Effector CD8-positive, alpha-beta T cell (primary cell): ENCODE measurements at regions not wholly inside any gene's neighbourhood (a gene's known extent, or its start where the extent isn't known, plus 50 kb on each side); places are given as distances from the start of the nearest gene placed in this dataset.

Experiments used
- DNase-seq: peaks from one replicate; lab custom pipeline; 2025; lab: John Stamatoyannopoulos, UW

DNA sequence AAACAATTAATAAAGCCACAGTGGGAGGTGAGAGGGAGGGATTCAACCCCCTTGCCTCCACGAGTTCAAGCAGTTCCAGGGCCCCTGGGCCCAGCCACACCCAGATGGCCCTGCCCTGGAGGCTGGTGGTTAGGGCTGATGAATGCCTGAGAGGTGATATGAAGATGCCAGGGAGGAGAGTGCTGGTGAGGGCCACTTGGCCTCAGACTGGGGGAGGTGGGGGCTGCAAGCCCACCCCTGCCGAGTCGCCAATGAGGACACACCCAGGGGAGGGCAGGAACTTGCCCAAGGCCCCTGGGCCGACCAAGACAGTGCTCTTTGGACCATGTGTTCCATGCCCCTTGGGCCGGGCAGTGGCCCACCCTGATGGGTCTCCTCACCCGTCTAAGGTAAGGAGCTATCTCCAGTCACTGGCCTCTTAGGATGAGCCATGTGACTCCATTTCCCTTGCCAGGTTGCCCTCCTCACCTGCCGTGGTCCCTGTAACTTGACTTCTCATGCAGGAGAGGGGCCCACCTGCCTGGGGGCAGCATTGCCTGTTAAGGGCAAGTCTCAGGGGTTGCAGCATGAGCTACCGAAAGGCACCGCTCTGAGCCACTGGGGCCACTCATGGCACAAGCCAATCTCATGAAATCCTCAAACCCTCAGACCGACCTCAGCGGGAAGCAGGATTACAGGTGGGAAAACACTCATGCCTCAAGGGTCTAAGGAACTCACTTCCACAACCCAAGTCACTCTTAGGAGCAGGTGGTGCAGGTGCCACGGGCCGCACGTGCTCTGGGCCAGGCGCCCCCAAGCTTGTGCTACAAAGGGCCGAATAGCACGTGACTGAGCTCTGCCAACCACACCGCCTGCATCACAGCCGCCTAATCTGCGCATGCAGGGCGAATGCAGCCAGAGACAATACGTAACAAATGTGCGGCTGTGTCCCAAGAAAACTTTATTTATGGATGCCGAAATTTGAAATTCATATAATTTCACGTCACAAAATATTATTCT is 147.4 kb upstream of the MLN start:
- DNase-seq: no peak

DNA sequence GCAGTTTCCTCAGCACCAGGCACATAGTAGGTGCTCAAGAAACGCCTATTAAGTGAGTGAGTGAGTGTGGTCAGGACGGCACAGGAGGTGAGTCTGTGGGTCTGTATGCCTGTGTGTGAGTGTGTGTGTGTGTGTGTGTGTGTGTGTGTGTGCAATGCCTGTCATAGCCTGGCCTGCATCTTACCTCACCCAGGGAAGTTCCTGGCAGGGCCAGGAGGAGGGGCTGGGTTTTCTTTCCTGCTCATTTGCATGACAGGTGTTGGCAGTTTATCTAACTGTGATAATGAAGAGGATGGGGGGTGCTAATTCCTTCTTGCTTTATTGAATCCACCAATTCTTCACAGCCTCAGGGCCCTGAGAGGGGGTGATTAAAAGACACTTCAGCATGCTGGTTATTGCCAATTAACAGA is 146.7 kb upstream of the MLN start:
- DNase-seq: no peak

DNA sequence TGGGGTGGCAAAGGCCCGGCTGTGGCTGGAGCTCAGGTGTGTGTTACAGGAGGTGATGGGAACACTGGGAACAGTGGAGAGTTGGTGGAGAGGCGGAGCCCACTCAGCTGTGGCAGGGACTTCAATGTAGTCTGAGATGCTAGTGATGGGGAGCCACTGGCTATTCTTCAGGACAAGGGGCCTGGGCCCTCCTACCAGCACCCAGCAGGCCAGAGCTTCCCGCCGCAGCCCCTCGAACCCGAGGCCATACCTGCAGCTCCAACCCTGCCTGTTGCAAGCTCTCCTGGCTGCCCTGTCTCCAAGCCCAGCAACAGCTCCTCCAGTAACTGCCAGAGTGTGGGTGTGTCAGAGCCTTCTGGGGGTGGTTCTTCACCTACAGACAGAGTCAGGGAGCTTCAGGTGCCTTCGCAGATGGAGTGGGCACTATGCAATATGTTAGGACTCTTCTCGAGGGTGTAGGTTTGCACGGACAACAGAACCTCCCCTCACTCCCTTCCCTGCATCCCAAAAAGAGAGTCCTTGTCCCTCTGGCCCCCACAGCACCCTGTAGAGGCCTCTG is 146.2 kb upstream of the MLN start:
- DNase-seq: no peak

DNA sequence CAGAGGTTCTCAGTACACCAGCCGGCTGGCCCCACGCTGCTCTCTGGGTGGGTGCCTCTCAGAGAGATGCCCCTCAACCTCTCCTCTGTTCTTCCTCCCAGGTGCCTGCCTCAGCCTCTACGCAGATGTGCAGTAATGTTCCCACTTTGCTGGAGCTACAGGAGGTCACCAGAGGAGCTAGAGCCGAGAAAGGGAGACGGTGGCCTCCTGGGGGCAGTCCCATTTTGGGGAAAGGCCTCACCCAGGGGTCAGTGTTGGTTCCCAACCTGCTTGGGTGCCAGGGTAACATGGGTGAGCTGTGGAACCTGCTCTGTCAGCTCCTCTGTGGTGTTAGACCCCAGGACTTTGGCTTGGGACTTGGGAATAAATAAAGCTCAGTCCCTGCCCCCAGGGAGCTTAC is 145.3 kb upstream of the MLN start:
- DNase-seq: no peak

DNA sequence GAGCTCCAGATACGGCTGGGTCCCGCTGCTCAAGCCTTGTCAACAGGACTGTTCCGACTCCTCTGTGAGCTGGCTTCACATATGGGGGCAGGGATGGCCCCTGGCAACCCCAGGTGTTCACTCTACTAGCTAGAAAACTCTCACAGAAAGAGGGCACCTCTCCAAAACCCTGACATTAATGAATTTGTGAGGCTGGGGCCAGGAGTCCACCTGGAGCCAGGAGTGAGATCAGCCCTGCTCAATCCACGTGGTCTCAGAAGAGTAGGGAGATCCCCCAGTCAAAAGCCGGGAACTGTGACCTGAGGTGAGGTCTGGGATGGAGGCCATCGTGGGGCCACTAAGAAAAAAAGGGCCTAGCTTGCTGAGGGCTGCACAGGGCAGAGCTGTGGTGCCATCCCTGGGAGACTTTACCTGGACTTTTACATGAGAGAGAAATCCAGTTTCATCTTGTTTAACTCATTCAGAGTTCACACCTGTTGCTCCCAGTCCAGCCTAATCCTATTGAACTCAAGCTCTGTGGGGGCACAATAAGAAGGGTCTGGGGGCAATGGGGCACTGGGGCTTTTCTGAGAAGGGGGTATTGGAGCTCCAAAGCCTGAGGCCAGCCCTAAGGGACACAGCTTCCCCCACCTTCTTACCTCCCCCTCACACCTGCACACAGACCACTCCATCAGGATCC is 144.3 kb upstream of the MLN start:
- no peak for DNase-seq

DNA sequence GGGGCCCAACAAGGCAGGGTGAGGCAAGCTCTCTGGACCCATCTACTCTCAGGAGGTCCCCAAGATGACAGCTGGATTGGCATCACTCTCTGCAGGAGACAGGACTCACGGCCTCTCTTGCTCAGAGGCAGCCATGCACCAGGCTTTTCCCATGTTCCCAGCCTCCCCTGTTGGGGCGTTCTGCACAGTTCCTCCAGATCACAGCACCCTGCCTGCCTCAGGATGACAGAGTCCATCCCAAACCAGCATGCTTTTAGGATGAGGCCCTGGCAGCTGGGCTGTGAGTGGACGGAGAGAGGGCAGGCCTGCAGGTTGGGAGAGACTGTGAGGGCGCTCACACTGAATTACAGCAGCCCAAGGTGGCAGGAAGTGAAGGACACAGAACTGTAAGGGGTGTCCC is 143.2 kb upstream of the MLN start:
- no peak for DNase-seq

DNA sequence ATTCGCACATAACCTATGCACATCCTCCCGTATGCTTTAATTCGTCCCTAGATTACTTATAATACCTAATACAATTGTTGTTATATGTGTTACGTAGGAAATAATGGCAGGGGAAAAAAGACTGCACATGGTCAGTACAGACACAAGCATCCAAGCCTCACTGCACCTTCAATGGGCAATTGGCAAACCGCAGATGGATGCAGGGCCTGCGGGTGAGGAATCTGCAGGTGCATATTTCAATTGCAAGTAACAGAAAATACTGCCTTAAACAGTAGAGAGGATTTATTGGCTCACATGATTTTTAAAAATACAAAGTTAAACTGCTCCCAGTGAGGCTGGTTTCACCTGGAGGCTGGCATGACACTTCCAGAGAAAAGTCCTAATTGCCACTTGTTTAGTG is 142.1 kb upstream of the MLN start:
- no peak for DNase-seq

DNA sequence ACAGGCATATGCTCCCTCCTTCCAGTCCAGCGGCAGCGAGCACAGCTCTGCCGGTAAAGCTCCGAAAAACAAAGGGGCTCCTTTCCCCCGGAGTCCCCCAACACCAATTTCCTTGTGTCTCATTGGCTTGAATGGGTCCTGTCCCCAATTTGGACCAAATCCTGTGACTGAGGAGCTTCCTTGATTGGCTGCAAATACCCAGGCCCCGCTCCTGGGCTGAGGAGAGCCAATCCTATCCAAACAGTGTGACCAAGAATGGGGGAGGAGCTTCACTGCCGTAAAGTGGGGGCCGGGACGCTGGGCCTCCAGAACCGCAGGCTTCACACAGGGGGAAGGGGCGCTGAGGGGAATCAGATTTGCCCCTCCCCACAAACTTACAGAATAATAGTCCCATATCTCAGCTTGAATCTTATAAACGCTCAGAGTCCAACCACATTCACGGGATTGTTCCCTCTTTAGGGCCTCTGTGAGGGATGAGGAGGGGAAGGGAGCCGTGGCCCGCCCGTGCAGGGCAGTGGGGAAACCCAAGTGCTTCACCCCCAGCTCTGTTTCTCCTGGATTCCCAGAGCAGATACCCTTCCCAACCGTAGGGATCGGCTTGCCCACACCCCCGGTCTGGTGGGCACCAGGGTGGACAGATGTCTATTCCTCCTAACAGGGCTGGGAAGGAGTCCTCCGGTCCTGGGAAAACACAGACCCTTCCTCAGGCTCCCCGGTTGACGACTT is 141.0 kb upstream of the MLN start:
- DNase-seq: no peak

DNA sequence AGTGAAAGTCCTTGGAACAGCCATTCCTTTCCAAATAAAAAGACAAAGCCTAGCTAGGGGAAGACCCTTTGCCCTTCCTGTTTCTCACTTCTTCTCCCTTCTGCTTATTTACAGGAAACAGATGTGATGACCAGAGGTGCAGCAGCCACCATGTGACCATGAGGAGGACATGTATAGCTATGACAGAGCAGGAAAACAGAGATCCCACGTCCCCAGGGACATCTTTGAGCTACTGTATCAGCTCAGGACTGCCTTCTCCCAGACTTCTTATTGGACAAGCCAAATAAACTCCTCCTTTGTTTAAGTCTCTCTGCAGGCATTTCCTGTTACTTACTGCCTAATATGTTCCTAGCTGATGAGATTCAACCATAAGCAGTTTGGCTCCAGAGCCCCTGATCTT is 133.1 kb upstream of the MLN start:
- no peak for DNase-seq

DNA sequence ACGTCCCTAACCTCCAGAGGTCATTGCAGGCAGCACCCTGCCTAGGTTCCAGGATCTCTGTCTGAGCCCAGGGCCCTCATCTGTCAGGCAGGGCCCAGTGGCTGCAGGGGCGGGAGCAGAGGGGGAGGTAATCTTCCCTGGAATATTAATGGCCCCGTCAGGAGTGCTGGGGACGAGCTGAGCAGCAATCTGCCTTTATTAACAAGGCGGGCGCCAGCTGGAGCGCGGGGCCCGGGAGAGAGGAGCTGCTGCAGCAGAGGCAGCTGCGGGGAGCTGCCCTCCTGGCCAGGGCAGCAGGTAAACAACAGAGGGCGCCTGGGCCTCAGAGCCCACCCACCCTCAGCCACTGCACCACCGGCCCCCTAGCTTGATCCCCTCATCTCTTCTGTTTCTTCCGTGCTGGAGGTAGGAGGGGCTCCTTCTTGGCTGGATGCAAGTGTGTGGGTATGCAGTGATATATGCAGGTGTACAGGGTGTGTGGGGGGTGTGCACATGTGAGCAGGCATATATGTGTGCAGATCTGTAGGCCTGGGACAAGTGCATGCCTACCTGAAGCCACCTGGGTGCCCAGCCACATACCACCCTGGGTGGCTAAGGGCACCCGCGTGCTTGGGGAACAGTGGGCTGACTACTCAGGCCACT is 131.8 kb upstream of the MLN start:
- no peak for DNase-seq

DNA sequence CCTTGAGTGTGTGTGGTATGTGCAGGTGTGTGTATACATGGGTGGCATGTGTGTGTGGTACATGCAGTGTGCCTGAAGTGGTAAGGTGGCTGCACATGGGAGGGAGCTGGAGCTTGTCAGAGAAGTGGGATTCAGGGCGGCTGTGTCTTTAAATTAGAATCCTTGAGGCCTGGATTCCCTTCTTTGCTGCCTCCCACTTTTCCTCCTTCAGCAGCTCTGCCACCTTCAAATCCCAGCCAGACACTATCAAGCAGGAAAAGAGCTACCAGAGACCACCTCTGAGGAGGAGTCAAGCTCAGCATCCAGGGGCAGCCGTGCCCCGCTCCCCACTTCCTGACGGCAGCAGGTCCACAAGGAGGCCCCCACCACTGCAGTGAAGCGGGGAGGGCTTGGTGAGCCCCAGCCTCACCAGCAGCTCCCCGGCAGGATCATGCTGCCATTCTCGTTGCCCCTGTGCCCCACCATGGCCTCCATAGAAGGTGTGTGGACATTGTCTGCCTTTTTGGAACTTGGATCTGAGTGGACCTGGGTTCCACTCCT is 131.0 kb upstream of the MLN start:
- no peak for DNase-seq

DNA sequence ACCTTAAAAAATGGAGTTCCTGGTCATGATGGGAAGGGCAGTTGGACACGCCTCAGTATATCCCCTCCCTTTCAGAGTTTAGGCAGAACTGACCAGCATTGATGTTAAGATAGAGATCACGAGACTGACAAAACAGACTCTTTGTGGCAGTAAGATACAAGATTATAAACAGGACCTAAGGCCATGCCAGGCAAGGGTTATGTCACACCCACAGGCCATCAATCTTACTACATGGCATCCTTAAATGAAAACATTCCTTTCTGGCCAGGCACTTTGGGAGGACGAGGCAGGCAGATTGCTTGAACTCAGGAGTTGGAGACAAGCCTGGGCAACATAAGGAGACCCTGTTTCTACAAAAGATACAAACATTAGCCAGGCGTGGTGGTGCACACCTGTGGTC is 129.3 kb upstream of the MLN start:
- DNase-seq: no peak

DNA sequence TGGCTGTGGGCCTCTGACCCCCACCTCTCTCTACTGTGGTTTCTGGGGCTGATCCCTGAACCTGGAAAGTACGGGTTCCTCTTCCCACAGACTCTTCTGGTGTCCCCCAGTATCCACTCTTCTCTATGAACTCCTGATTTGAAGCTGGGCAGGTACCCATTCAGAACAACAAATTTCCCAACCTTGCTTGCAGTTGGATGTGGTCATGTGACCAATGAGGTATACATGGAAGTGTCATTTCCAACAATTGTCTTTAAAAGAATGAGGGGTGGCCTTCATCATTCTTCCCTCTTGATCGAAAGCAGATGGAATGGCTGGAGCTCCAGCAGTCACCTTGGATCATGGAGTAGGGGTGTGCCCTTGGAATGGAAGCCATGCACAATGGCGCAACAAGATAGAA is 128.0 kb upstream of the MLN start:
- no peak for DNase-seq

DNA sequence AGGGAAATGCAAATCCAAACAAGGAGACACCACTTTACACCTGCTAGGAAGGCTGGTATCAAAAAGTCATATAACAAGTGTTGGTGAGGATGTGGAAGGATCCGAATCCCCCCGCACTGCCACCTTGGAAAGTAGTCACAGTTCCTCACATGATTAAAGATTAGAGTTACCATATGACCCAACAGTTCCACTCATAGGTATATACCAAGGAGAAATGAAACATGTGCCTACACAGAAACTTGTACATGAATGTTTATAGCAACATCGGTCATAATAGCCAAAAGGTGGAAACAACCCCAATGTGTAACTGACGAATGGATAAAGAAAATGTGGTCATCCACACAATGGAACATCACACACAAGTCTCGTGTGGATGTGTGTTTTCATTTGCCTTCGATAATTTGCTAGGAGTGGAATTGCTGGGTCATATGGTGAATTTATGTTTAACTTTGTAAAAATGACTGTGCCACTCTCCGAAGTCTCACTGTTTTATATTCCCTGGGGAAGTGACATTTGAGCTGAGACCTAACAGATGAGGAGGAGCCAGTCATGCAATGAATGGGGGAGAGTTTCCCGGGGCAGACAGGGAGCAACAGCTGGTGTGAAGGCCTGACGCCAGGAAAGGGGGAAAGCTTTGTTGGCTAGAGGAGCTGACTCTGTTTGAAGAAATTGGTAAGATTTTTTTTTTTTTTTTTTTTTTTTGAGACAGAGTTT is 125.9 kb upstream of the MLN start:
- DNase-seq: no peak

DNA sequence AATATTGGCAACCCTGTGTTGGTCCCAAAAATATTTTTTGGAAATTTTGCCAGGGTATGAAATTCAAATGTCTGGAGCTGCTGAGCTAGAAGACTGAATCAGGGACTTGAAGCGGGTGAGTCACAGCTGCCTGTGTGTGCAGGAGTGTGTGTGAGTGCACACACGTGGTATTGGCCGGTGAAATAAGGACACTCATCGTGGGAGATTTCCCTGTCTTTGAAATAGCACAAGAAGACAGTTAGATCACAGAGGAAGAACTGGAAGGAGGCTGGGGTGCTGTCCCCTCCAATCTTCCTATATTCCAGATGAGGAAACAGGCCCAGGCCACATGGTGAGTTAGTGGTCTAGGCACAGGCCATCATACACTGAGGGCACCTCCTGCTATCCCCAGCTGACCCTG is 123.8 kb upstream of the MLN start:
- no peak for DNase-seq

DNA sequence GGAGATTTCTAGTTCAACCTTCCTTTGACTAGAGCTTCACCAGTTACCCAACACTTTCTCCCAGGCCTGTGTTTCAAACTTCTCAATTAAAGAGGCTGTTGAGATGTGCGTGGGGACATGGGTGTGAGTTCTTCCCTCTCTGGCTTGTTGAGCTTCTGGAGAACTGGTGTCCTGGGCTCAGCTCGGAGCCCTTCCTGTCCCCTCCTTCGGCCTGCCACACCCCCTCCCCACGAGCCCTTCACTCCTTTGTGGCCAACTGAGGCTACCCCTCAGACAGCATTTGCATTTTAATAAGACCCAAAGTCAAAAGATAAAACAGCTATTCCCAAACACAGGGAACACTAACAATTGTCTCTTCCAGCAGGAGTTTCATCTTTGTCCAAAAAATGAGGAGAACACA is 123.3 kb upstream of the MLN start:
- DNase-seq: no peak

DNA sequence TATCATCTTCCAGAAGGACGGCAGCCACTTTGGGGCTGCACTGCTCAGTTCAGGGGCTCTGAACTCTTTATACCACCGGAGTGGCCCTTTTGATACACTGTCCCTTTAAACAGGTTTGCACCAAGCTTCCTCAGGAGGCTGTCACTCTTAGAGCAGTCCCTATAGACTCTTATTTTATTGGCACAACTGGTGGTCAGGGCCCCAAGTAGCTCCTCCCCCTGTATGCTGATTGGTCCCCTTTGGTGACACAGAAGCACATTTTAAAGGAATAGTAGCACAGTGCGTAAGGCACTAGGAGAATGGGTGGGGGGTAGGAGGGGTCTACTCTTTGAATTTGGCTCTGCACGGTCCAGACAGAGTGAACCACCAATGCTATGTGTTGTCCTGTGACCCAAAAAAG is 122.6 kb upstream of the MLN start:
- no peak for DNase-seq

DNA sequence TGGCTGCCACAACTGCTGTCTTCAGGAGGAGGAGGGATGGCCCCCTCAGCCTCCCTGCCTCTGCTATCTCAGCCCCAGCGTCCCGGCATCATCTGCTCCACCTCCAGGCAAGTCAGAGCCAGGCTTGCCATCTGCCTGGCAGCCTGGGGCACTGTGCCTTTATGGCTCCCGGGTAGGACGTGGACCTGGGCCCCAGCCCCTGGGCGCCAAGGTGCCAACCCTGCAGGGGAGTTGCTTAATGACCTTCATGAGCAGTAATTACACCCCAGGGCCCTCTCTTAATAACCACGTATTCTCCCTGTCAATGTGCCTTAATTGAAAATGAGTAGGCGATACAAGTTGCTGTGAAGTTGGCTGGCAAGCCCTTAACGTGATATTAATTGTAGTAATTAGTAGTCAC is 122.1 kb upstream of the MLN start:
- no peak for DNase-seq

DNA sequence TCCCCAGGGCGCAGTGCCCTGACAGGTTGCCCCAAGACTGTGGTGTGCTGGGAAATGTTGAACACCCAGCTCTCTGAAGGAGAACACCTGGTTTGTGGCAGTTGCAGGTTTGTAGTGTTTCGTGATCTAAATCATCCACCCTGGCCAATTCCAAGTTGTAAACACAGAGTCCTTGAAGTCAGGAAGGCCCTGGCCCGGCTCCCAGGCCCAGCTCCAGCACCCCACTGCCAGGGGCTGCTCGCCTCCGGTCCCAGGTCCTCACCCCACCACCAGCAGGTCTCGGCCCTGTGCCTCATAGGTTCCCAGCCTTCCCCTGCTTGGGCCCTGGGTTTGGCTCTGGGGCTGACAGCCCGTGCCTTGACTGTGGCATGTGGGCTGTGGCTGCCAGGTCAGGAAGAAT is 121.4 kb upstream of the MLN start:
- no peak for DNase-seq

DNA sequence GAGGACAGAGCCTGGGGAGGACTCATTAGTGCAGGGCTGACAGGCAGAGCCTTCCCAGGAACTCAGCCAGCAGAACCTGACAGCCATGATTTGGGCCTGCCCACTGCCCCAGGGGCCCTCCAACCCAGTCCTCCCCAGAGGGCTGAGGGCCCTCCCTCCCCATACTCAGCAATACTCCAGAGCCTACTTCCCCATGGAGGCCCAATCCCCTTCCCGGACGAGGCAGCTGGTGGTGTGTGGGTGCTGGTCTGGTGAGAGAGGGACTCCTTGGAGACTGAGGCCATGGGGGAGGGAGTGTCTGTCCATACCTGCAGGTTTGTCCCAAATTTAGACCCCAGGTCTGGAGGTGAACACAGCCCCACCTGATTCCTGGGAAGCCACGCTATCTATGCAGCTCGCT is 120.9 kb upstream of the MLN start:
- no peak for DNase-seq
